H9 (cell line): ENCODE measurements at regions not wholly inside any gene's neighbourhood (a gene's known extent, or its start where the extent isn't known, plus 50 kb on each side); places are given as distances from the start of the nearest gene placed in this dataset.

Experiments used
- DNase-seq: peaks from one replicate; pipeline ENCODE4 v3.0.0-alpha.2; 2017
- H2AFZ ChIP-seq: one replicate; pipeline ENCODE4 v1.6.1; 2013; ENCODE audit warnings: mild to moderate bottlenecking, low read length, control low read depth, moderate library complexity
- H2AK5ac ChIP-seq: 2 replicates; pipeline ENCODE4 v1.6.1; 2013; ENCODE audit warnings: low read length, control low read depth, mixed read lengths; ENCODE audit not compliant: insufficient read length
- H2BK120ac ChIP-seq: one replicate; pipeline ENCODE4 v1.6.1; 2013; ENCODE audit warnings: low read depth, mild to moderate bottlenecking, low read length, control low read depth, inconsistent platforms; ENCODE audit not compliant: poor library complexity, severe bottlenecking
- H2BK12ac ChIP-seq: 2 replicates; pipeline ENCODE4 v1.6.1; 2013; ENCODE audit warnings: low read length, control low read depth, mixed read lengths, low read depth; ENCODE audit not compliant: insufficient read length
- H2BK15ac ChIP-seq: 2 replicates; pipeline ENCODE4 v1.6.1; 2013; ENCODE audit warnings: low read depth, low read length, control low read depth
- H2BK20ac ChIP-seq: one replicate; pipeline ENCODE4 v1.6.1; 2013; ENCODE audit warnings: low read depth, mild to moderate bottlenecking, low read length, control low read depth, inconsistent platforms; ENCODE audit not compliant: poor library complexity, severe bottlenecking
- H2BK5ac ChIP-seq: 2 replicates; pipeline ENCODE4 v1.6.1; 2013; ENCODE audit warnings: low read length, control low read depth, mixed read lengths; ENCODE audit not compliant: insufficient read length
- H3K14ac ChIP-seq: 2 replicates; pipeline ENCODE4 v1.6.1; 2013; ENCODE audit warnings: low read length, control low read depth; ENCODE audit not compliant: insufficient read depth
- H3K18ac ChIP-seq: 2 replicates; pipeline ENCODE4 v1.6.1; 2013; ENCODE audit warnings: low read depth, mild to moderate bottlenecking, mixed read lengths, low read length, control low read depth; ENCODE audit not compliant: insufficient read length
- H3K23ac ChIP-seq: 2 replicates; pipeline ENCODE4 v1.6.1; 2013; ENCODE audit warnings: low read length, control low read depth, mixed read lengths, low read depth; ENCODE audit not compliant: insufficient read length
- H3K23me2 ChIP-seq: 2 replicates; pipeline ENCODE4 v1.6.1; 2013; ENCODE audit warnings: low read depth, mild to moderate bottlenecking, mixed read lengths, low read length, control low read depth; ENCODE audit not compliant: insufficient read length, poor library complexity, severe bottlenecking
- H3K27ac ChIP-seq: 2 replicates; pipeline ENCODE4 v1.5.1; 2013; ENCODE audit warnings: low read length, control low read depth, mixed read lengths, low read depth; ENCODE audit not compliant: insufficient read length
- H3K27me3 ChIP-seq: 2 replicates; pipeline ENCODE4 v1.6.1; 2013; ENCODE audit warnings: low read length, control low read depth, inconsistent platforms; ENCODE audit not compliant: insufficient read depth
- H3K4ac ChIP-seq: 2 replicates; pipeline ENCODE4 v1.6.1; 2013; ENCODE audit warnings: low read depth, mild to moderate bottlenecking, control low read depth, inconsistent platforms, low read length, moderate library complexity
- H3K4me1 ChIP-seq: 2 replicates; pipeline ENCODE4 v1.6.1; 2013; ENCODE audit warnings: low read length, control low read depth, inconsistent platforms; ENCODE audit not compliant: insufficient read depth
- H3K4me2 ChIP-seq: 2 replicates; pipeline ENCODE4 v1.6.1; 2013; ENCODE audit warnings: low read length, control low read depth, mixed read lengths; ENCODE audit not compliant: insufficient read length, insufficient read depth
- H3K56ac ChIP-seq: 2 replicates; pipeline ENCODE4 v1.6.1; 2013; ENCODE audit warnings: low read depth, mild to moderate bottlenecking, mixed read lengths, low read length, control low read depth; ENCODE audit not compliant: insufficient read length
- H3K79me1 ChIP-seq: 2 replicates; pipeline ENCODE4 v1.6.1; 2013; ENCODE audit warnings: low read depth, mild to moderate bottlenecking, moderate library complexity, low read length, control low read depth, inconsistent platforms; ENCODE audit not compliant: insufficient read depth, poor library complexity, severe bottlenecking
- H3K79me2 ChIP-seq: 2 replicates; pipeline ENCODE4 v1.6.1; 2013; ENCODE audit warnings: low read length, control low read depth, inconsistent platforms; ENCODE audit not compliant: insufficient read depth
- H3K9ac ChIP-seq: 2 replicates; pipeline ENCODE4 v1.6.1; 2013; ENCODE audit warnings: low read length, control low read depth, mixed read lengths; ENCODE audit not compliant: insufficient read length; ENCODE audit errors: extremely low read depth
- H3K9me3 ChIP-seq: one replicate; pipeline ENCODE4 v1.6.1; 2013; ENCODE audit warnings: low read depth, low read length, inconsistent platforms; ENCODE audit not compliant: control insufficient read depth
- H3T11ph ChIP-seq: one replicate; pipeline ENCODE4 v1.6.1; 2013; ENCODE audit warnings: mild to moderate bottlenecking, low read length, control low read depth, inconsistent platforms
- H4K20me1 ChIP-seq: one replicate; pipeline ENCODE4 v1.6.1; 2013; ENCODE audit not compliant: control insufficient read depth, insufficient read length, insufficient read depth
- H4K5ac ChIP-seq: 2 replicates; pipeline ENCODE4 v1.6.1; 2013; ENCODE audit warnings: low read depth, mild to moderate bottlenecking, mixed read lengths, low read length, control low read depth; ENCODE audit not compliant: insufficient read length
- H4K8ac ChIP-seq: replicated peaks from 2 replicates; pipeline ENCODE4 v1.6.1; 2013; ENCODE audit warnings: low read length, control low read depth, mixed read lengths, low read depth; ENCODE audit not compliant: insufficient read length
- H4K91ac ChIP-seq: 2 replicates; pipeline ENCODE4 v1.6.1; 2013; ENCODE audit warnings: low read depth, mild to moderate bottlenecking, moderate library complexity, mixed read lengths, low read length, control low read depth; ENCODE audit not compliant: insufficient read length
- H3K27ac Mint-ChIP-seq, 3 experiments: 2 replicates in 2 of 3; 3 replicates in 1 of 3; pipeline ENCODE4 v1.8.0; 2020 to 2021; ENCODE audit warnings: mixed read lengths in 3 of 3, mild to moderate bottlenecking in 1 of 3, moderate library complexity in 1 of 3
- H3K27me3 Mint-ChIP-seq: 2 replicates; pipeline ENCODE4 v1.8.0; 2021; ENCODE audit warnings: low read depth, mild to moderate bottlenecking, moderate library complexity, mixed read lengths
- H3K36me3 Mint-ChIP-seq, 3 experiments: 2 replicates in 2 of 3; 3 replicates in 1 of 3; pipeline ENCODE4 v1.8.0; 2020 to 2021; ENCODE audit warnings: low read depth in 3 of 3, mixed read lengths in 3 of 3; ENCODE audit not compliant: insufficient read depth in 1 of 3
- H3K4me1 Mint-ChIP-seq, 2 experiments: 2 replicates each; pipeline ENCODE4 v1.8.0; 2020; ENCODE audit warnings: mixed read lengths in 2 of 2
- H3K4me3 Mint-ChIP-seq, 2 experiments: 2 replicates in 1 of 2; 3 replicates in 1 of 2; pipeline ENCODE4 v1.8.0; 2020 to 2021; ENCODE audit warnings: mild to moderate bottlenecking in 2 of 2, mixed read lengths in 2 of 2, moderate library complexity in 1 of 2
- H3K9me3 Mint-ChIP-seq, 2 experiments: 2 replicates in 1 of 2; 3 replicates in 1 of 2; pipeline ENCODE4 v1.8.0; 2020; ENCODE audit warnings: mild to moderate bottlenecking in 2 of 2, mixed read lengths in 2 of 2, moderate library complexity in 1 of 2
- CTCF ChIP-seq: fragments of 200-600 bp; sonication (generic); conservative IDR thresholded peaks from 3 replicates; pipeline ENCODE4 v1.8.0; 2021; ENCODE audit warnings: antibody characterized with exemption, mild to moderate bottlenecking
- WGBS: extraction: QIAGEN DNeasy Blood & Tissue Kit; methylation state at CpG from one replicate; pipeline ENCODE4 v1.1.7; 2013; ENCODE audit warnings: missing lambda C conversion rate, low lambda C conversion rate, mixed read lengths; ENCODE audit not compliant: insufficient read length; ENCODE audit errors: extremely low coverage; 5-methylcytosine and 5-hydroxymethylcytosine counted together

- Histone ChIP-seq H2AK5ac (no peak overlapping the region), H3K9ac (no peak overlapping the region)
- DNase-seq, result no peak
These were observed 306.3 kb upstream of the ESRRG start for GRCh38 chr1:217029281-217030157.

More at GRCh38 chr1:217029281-217030157, 306.3 kb upstream of the ESRRG start:
- Mint-ChIP-seq H3K4me3 (no peak overlapping the region), H3K27ac (peak overlapping the region in 1 of 3 experiments; percentile 49; a peak in 1 of 7 replicates), H3K9me3 (no peaks in the 10 kb centered on the region; a peak in 1 of 5 replicates), H3K27me3 (no peaks in the 10 kb centered on the region), H3K4me1 (peaks cover 0 to 3% of the 10 kb centered on the region in 2 experiments; a peak in 1 of 4 replicates), H3K36me3 (no peaks in the 10 kb centered on the region)
- H3K23ac ChIP-seq, result no peak overlapping the region
- WGBS, result no CpG with 5 or more reads among the region's 13 CpGs
- H3K18ac ChIP-seq, result no peak overlapping the region
- H3K23me2 ChIP-seq, result no peaks in the 10 kb centered on the region
- H4K8ac ChIP-seq, result no peak overlapping the region
- H2BK12ac ChIP-seq, result no peak overlapping the region
- no peak overlapping the region for H2AFZ ChIP-seq
- no peaks in the 10 kb centered on the region for H3K4me1 ChIP-seq
- H2BK5ac ChIP-seq, result no peak overlapping the region
- no peaks in the 10 kb centered on the region for H3K79me2 ChIP-seq
- no peaks in the 10 kb centered on the region for H4K20me1 ChIP-seq
- no peak overlapping the region for H3T11ph ChIP-seq
- H4K5ac ChIP-seq, result no peak overlapping the region
- H3K27ac ChIP-seq, result no peak overlapping the region
- H2BK15ac ChIP-seq, result no peak overlapping the region
- H2BK20ac ChIP-seq, result no peak overlapping the region
- H2BK120ac ChIP-seq, result no peak overlapping the region
- TF ChIP-seq CTCF, result no peak
- H3K4ac ChIP-seq, result no peak overlapping the region
- H3K27me3 ChIP-seq, result no peaks in the 10 kb centered on the region
- no peak overlapping the region for H3K56ac ChIP-seq
- H3K4me2 ChIP-seq, result no peak overlapping the region
- no peaks in the 10 kb centered on the region for H3K79me1 ChIP-seq
- no peak overlapping the region for H4K91ac ChIP-seq
- H3K9me3 ChIP-seq, result no peaks in the 10 kb centered on the region
- H3K14ac ChIP-seq, result no peak overlapping the region
